ENCODE measurements at regions not wholly inside any gene's neighbourhood (a gene's known extent, or its start where the extent isn't known, plus 50 kb on each side); places are given as distances from the start of the nearest gene placed in this dataset.

GRCh38 chr12:94047781-94048567 is 100.4 kb upstream of the PLXNC1 start:
- TF ChIP-seq ZNF24 (IDR thresholded peaks at IDR 0.05) = no peak
- TF ChIP-seq ZBTB33 (IDR thresholded peaks at IDR 0.05) = no peak
- TF ChIP-seq CEBPZ (IDR thresholded peaks at IDR 0.05; ENCODE audit: low read depth, low read length) = no peak
- no peak for TF ChIP-seq TCF7 (IDR thresholded peaks at IDR 0.05; ENCODE audit: borderline replicate concordance)
- TF ChIP-seq PBX3 (IDR thresholded peaks at IDR 0.05; ENCODE audit: insufficient replicate concordance, low read depth, low read length) = no peak
- TF ChIP-seq SUZ12 (IDR thresholded peaks at IDR 0.05; ENCODE audit: unreplicated experiment) = no peak
- no peak for TF ChIP-seq KAT2A (conservative IDR thresholded peaks at IDR 0.05; ENCODE audit: control insufficient read depth, low read depth, low read length)
- no peak for TF ChIP-seq TCF3 (IDR thresholded peaks at IDR 0.05; ENCODE audit: borderline replicate concordance, insufficient read depth, low read depth, low read length)
- no peak for TF ChIP-seq ZZZ3 (IDR thresholded peaks at IDR 0.05; ENCODE audit: control insufficient read depth, insufficient read length, low read depth)
- no peak for TF ChIP-seq USF1 (IDR thresholded peaks at IDR 0.05; ENCODE audit: borderline replicate concordance, extremely low read length, insufficient read depth, low read depth, low read length)
- TF ChIP-seq CHD2 (IDR thresholded peaks at IDR 0.05; ENCODE audit: borderline replicate concordance, low read depth, low read length) = no peak
